ENCODE measurements at regions not wholly inside any gene's neighbourhood (a gene's known extent, or its start where the extent isn't known, plus 50 kb on each side); places are given as distances from the start of the nearest gene placed in this dataset.

GRCh38 chr3:124381575-124382333 is 348.5 kb upstream of the UMPS start:
- peaks cover 0 to 10% (median 0%) of the 10 kb centered on the region in 5 donors for H3K4me1 ChIP-seq (ENCODE audit: control insufficient read depth in 5 of 5, insufficient read depth in 5 of 5, low read length in 5 of 5)
- no peaks in the 10 kb centered on the region for H3K27me3 ChIP-seq (ENCODE audit: control insufficient read depth in 5 of 5, insufficient read depth in 4 of 5, low read length in 5 of 5)
- peaks cover 0 to 4% (median 0%) of the 10 kb centered on the region in 5 donors for H3K36me3 ChIP-seq (ENCODE audit: control insufficient read depth in 5 of 5, insufficient read depth in 5 of 5, low read length in 5 of 5)
- H3K27ac ChIP-seq (ENCODE audit: low read depth, low read length), result no peak overlapping the region
- no peaks in the 10 kb centered on the region for H3K9me3 ChIP-seq (ENCODE audit: control insufficient read depth in 5 of 5, low read length in 5 of 5)
- no peak overlapping the region for H3K4me3 ChIP-seq (ENCODE audit: low read depth in 1 of 5, low read length in 5 of 5)
- H3K9ac ChIP-seq (ENCODE audit: low read length in 5 of 5), result no peak overlapping the region

- H3K9ac ChIP-seq (ENCODE audit: low read length in 5 of 5), result no peak overlapping the region
These were observed 347.2 kb upstream of the UMPS start for GRCh38 chr3:124383051-124383450.

GRCh38 chr3:124383846-124384466 is 346.3 kb upstream of the UMPS start:
- Histone ChIP-seq H3K27me3 (ENCODE audit: control insufficient read depth in 5 of 5, insufficient read depth in 4 of 5, low read length in 5 of 5) (no peaks in the 10 kb centered on the region), H3K4me3 (ENCODE audit: low read depth in 1 of 5, low read length in 5 of 5) (no peak overlapping the region), H3K9ac (ENCODE audit: low read length in 5 of 5) (no peak overlapping the region), H3K27ac (ENCODE audit: low read depth, low read length) (no peak overlapping the region), H3K4me1 (ENCODE audit: control insufficient read depth in 5 of 5, insufficient read depth in 5 of 5, low read length in 5 of 5) (peaks cover 0 to 21% (median 0%) of the 10 kb centered on the region in 5 donors), H3K9me3 (ENCODE audit: control insufficient read depth in 5 of 5, low read length in 5 of 5) (no peaks in the 10 kb centered on the region), H3K36me3 (ENCODE audit: control insufficient read depth in 5 of 5, insufficient read depth in 5 of 5, low read length in 5 of 5) (peaks cover 0 to 4% (median 0%) of the 10 kb centered on the region in 5 donors)

More at GRCh38 chr3:124383051-124383450, 347.2 kb upstream of the UMPS start:
- no peaks in the 10 kb centered on the region for H3K9me3 ChIP-seq (ENCODE audit: control insufficient read depth in 5 of 5, low read length in 5 of 5)
- no peak overlapping the region for H3K27ac ChIP-seq (ENCODE audit: low read depth, low read length)
- H3K27me3 ChIP-seq (ENCODE audit: control insufficient read depth in 5 of 5, insufficient read depth in 4 of 5, low read length in 5 of 5), result no peaks in the 10 kb centered on the region
- H3K36me3 ChIP-seq (ENCODE audit: control insufficient read depth in 5 of 5, insufficient read depth in 5 of 5, low read length in 5 of 5), result peaks cover 0 to 4% (median 0%) of the 10 kb centered on the region in 5 donors
- peaks cover 0 to 21% (median 0%) of the 10 kb centered on the region in 5 donors for H3K4me1 ChIP-seq (ENCODE audit: control insufficient read depth in 5 of 5, insufficient read depth in 5 of 5, low read length in 5 of 5)
- no peak overlapping the region for H3K4me3 ChIP-seq (ENCODE audit: low read depth in 1 of 5, low read length in 5 of 5)

- Histone ChIP-seq H3K4me1 (ENCODE audit: control insufficient read depth in 5 of 5, insufficient read depth in 5 of 5, low read length in 5 of 5) (peaks cover 0 to 21% (median 0%) of the 10 kb centered on the region in 5 donors), H3K9ac (ENCODE audit: low read length in 5 of 5) (no peak overlapping the region), H3K9me3 (ENCODE audit: control insufficient read depth in 5 of 5, low read length in 5 of 5) (no peaks in the 10 kb centered on the region), H3K27me3 (ENCODE audit: control insufficient read depth in 5 of 5, insufficient read depth in 4 of 5, low read length in 5 of 5) (no peaks in the 10 kb centered on the region), H3K4me3 (ENCODE audit: low read depth in 1 of 5, low read length in 5 of 5) (no peak overlapping the region), H3K36me3 (ENCODE audit: control insufficient read depth in 5 of 5, insufficient read depth in 5 of 5, low read length in 5 of 5) (peaks cover 0 to 4% (median 0%) of the 10 kb centered on the region in 5 donors), H3K27ac (ENCODE audit: low read depth, low read length) (no peak overlapping the region)
These were observed 345.7 kb upstream of the UMPS start for GRCh38 chr3:124384527-124384926.

GRCh38 chr3:124385996-124386395 is 344.3 kb upstream of the UMPS start:
- peaks cover 0 to 4% (median 0%) of the 10 kb centered on the region in 5 donors for H3K36me3 ChIP-seq (ENCODE audit: control insufficient read depth in 5 of 5, insufficient read depth in 5 of 5, low read length in 5 of 5)
- no peak overlapping the region for H3K4me3 ChIP-seq (ENCODE audit: low read depth in 1 of 5, low read length in 5 of 5)
- H3K4me1 ChIP-seq (ENCODE audit: control insufficient read depth in 5 of 5, insufficient read depth in 5 of 5, low read length in 5 of 5), result peaks cover 0 to 21% (median 0%) of the 10 kb centered on the region in 5 donors
- no peak overlapping the region for H3K27ac ChIP-seq (ENCODE audit: low read depth, low read length)
- no peak overlapping the region for H3K9ac ChIP-seq (ENCODE audit: low read length in 5 of 5)
- no peaks in the 10 kb centered on the region for H3K27me3 ChIP-seq (ENCODE audit: control insufficient read depth in 5 of 5, insufficient read depth in 4 of 5, low read length in 5 of 5)
- H3K9me3 ChIP-seq (ENCODE audit: control insufficient read depth in 5 of 5, low read length in 5 of 5), result no peaks in the 10 kb centered on the region

- Histone ChIP-seq H3K4me3 (ENCODE audit: low read depth in 1 of 5, low read length in 5 of 5) (no peak overlapping the region), H3K9me3 (ENCODE audit: control insufficient read depth in 5 of 5, low read length in 5 of 5) (no peaks in the 10 kb centered on the region), H3K27ac (ENCODE audit: low read depth, low read length) (no peak overlapping the region), H3K27me3 (ENCODE audit: control insufficient read depth in 5 of 5, insufficient read depth in 4 of 5, low read length in 5 of 5) (no peaks in the 10 kb centered on the region), H3K9ac (ENCODE audit: low read length in 5 of 5) (no peak overlapping the region), H3K36me3 (ENCODE audit: control insufficient read depth in 5 of 5, insufficient read depth in 5 of 5, low read length in 5 of 5) (peaks cover 0 to 4% (median 0%) of the 10 kb centered on the region in 5 donors), H3K4me1 (ENCODE audit: control insufficient read depth in 5 of 5, insufficient read depth in 5 of 5, low read length in 5 of 5) (peaks cover 0 to 21% (median 0%) of the 10 kb centered on the region in 5 donors)
These were observed 343.2 kb upstream of the UMPS start for GRCh38 chr3:124386996-124387595.

- H3K27ac ChIP-seq (ENCODE audit: low read depth, low read length), result no peak overlapping the region
- no peak overlapping the region for H3K4me3 ChIP-seq (ENCODE audit: low read depth in 1 of 5, low read length in 5 of 5)
- no peak overlapping the region for H3K9ac ChIP-seq (ENCODE audit: low read length in 5 of 5)
- no peaks in the 10 kb centered on the region for H3K9me3 ChIP-seq (ENCODE audit: control insufficient read depth in 5 of 5, low read length in 5 of 5)
- H3K4me1 ChIP-seq (ENCODE audit: control insufficient read depth in 5 of 5, insufficient read depth in 5 of 5, low read length in 5 of 5), result peaks cover 2 to 31% (median 7%) of the 10 kb centered on the region in 5 donors
- peaks cover 0 to 6% (median 0%) of the 10 kb centered on the region in 5 donors for H3K36me3 ChIP-seq (ENCODE audit: control insufficient read depth in 5 of 5, insufficient read depth in 5 of 5, low read length in 5 of 5)
- no peaks in the 10 kb centered on the region for H3K27me3 ChIP-seq (ENCODE audit: control insufficient read depth in 5 of 5, insufficient read depth in 4 of 5, low read length in 5 of 5)
These were observed 338.5 kb upstream of the UMPS start for GRCh38 chr3:124391774-124392173.

- H3K4me3 ChIP-seq (ENCODE audit: low read depth in 1 of 5, low read length in 5 of 5), result no peak overlapping the region
- peaks cover 0 to 13% (median 0%) of the 10 kb centered on the region in 5 donors for H3K36me3 ChIP-seq (ENCODE audit: control insufficient read depth in 5 of 5, insufficient read depth in 5 of 5, low read length in 5 of 5)
- no peak overlapping the region for H3K27ac ChIP-seq (ENCODE audit: low read depth, low read length)
- peaks cover 2 to 19% (median 7%) of the 10 kb centered on the region in 5 donors for H3K4me1 ChIP-seq (ENCODE audit: control insufficient read depth in 5 of 5, insufficient read depth in 5 of 5, low read length in 5 of 5)
- no peak overlapping the region for H3K9ac ChIP-seq (ENCODE audit: low read length in 5 of 5)
- no peaks in the 10 kb centered on the region for H3K9me3 ChIP-seq (ENCODE audit: control insufficient read depth in 5 of 5, low read length in 5 of 5)
- H3K27me3 ChIP-seq (ENCODE audit: control insufficient read depth in 5 of 5, insufficient read depth in 4 of 5, low read length in 5 of 5), result no peaks in the 10 kb centered on the region
These were observed 336.9 kb upstream of the UMPS start for GRCh38 chr3:124393340-124393739.

GRCh38 chr3:124395162-124395561 is 335.1 kb upstream of the UMPS start:
- H3K27ac ChIP-seq (ENCODE audit: low read depth, low read length), result no peak overlapping the region
- H3K36me3 ChIP-seq (ENCODE audit: control insufficient read depth in 5 of 5, insufficient read depth in 5 of 5, low read length in 5 of 5), result peaks cover 0 to 24% (median 5%) of the 10 kb centered on the region in 5 donors
- H3K9ac ChIP-seq (ENCODE audit: low read length in 5 of 5), result no peak overlapping the region
- peaks cover 2 to 19% (median 7%) of the 10 kb centered on the region in 5 donors for H3K4me1 ChIP-seq (ENCODE audit: control insufficient read depth in 5 of 5, insufficient read depth in 5 of 5, low read length in 5 of 5)
- H3K9me3 ChIP-seq (ENCODE audit: control insufficient read depth in 5 of 5, low read length in 5 of 5), result no peaks in the 10 kb centered on the region
- no peaks in the 10 kb centered on the region for H3K27me3 ChIP-seq (ENCODE audit: control insufficient read depth in 5 of 5, insufficient read depth in 4 of 5, low read length in 5 of 5)
- H3K4me3 ChIP-seq (ENCODE audit: low read depth in 1 of 5, low read length in 5 of 5), result no peak overlapping the region
